GM18499 (cell line): ENCODE measurements at regions not wholly inside any gene's neighbourhood (a gene's known extent, or its start where the extent isn't known, plus 50 kb on each side); places are given as distances from the start of the nearest gene placed in this dataset.
"Not testable (repeated sequence)": the region's sequence is repeated elsewhere in the genome, so short reads cannot be mapped to it uniquely, and the experiment has no call there.

Source experiments
- ATAC-seq: cut with Tn5 transposase; IDR thresholded peaks from one replicate; pipeline ENCODE4 v1.9.1; 2021; ENCODE audit warnings: moderate number of reproducible peaks; ENCODE audit not compliant: insufficient read depth, unreplicated experiment

GRCh38 chr11:14573539-14574057 lies 53.4 kb upstream of the PSMA1 start:
- ATAC-seq: not testable (repeated sequence)

GRCh38 chr11:14577292-14577691 lies 57.1 kb upstream of the PSMA1 start:
- no peak for ATAC-seq

- ATAC-seq: no peak
Observed at GRCh38 chr11:14577835-14578529, 57.8 kb upstream of the PSMA1 start.

GRCh38 chr11:14578541-14578956 lies 58.4 kb upstream of the PSMA1 start:
- ATAC-seq: peak; percentile 100

GRCh38 chr11:14579646-14580045 lies 59.5 kb upstream of the PSMA1 start:
- ATAC-seq: no peak

- no peak for ATAC-seq
Observed at GRCh38 chr11:14582793-14583192, 60.8 kb upstream of the PDE3B start.

- no peak for ATAC-seq
Observed at GRCh38 chr11:14583252-14584034, 60.2 kb upstream of the PDE3B start.

GRCh38 chr11:14584035-14584363 lies 59.6 kb upstream of the PDE3B start:
- no peak for ATAC-seq

GRCh38 chr11:14584595-14584994 lies 59.0 kb upstream of the PDE3B start:
- ATAC-seq: no peak

- ATAC-seq: no peak
Observed at GRCh38 chr11:14585438-14585837, 58.2 kb upstream of the PDE3B start.

- ATAC-seq: no peak
Observed at GRCh38 chr11:14587258-14587657, 56.3 kb upstream of the PDE3B start.

- no peak for ATAC-seq
Observed at GRCh38 chr11:14588681-14589080, 54.9 kb upstream of the PDE3B start.

- ATAC-seq: no peak
Observed at GRCh38 chr11:14589421-14589820, 54.2 kb upstream of the PDE3B start.

GRCh38 chr11:14591046-14591445 lies 52.6 kb upstream of the PDE3B start:
- not testable (repeated sequence) for ATAC-seq

- no peak for ATAC-seq
Observed at GRCh38 chr11:14593671-14594070, 49.9 kb upstream of the PDE3B start.
